T-cell (primary cell): ENCODE measurements at regions not wholly inside any gene's neighbourhood (a gene's known extent, or its start where the extent isn't known, plus 50 kb on each side); places are given as distances from the start of the nearest gene placed in this dataset.

Experiments used
- ATAC-seq, 4 experiments: fragments of 200-7000 bp in 3 of 4; fragments of 150-1000 bp in 1 of 4; cut with Tn5 transposase; replicated peaks in 1 of 4; 1 replicate in 3 of 4; 2 replicates in 1 of 4; pipeline ENCODE4 v1.10.0; 2021; ENCODE audit warnings: moderate library complexity in 3 of 4, mild to moderate bottlenecking in 2 of 4, moderate number of reproducible peaks in 1 of 4
- CTCF ChIA-PET, 2 donors: fragments of 300-600 bp; sonication (Branson Sonifier 250); formaldehyde crosslinking; loops; one replicate each; lab custom pipeline; 2022; ENCODE audit warnings: antibody characterized with exemption in 2 of 2; lab: Charles Lee
- POLR2A ChIA-PET, 2 donors: fragments of 300-600 bp; sonication (Branson Sonifier 250); formaldehyde crosslinking; loops; one replicate each; lab custom pipeline; 2022; ENCODE audit warnings: antibody characterized with exemption in 2 of 2; lab: Charles Lee
- DNase-seq, 35 experiments: peaks; one replicate each; pipeline versions ENCODE4 v3.0.0 to v3.0.0-alpha.2; 2013 to 2023
- H3K27ac ChIP-seq: one replicate; pipeline ENCODE4 v1.5.1; 2013; ENCODE audit warnings: low read length
- H3K27me3 ChIP-seq, 2 experiments: replicated peaks in 1 of 2; 1 replicate in 1 of 2; 2 replicates in 1 of 2; pipeline versions ENCODE4 v1.6.1 to v1.7.0; 2013; ENCODE audit warnings: low read length in 1 of 2, mixed read lengths in 1 of 2; ENCODE audit not compliant: control insufficient read depth in 2 of 2, insufficient read depth in 2 of 2; ENCODE audit errors: extremely low read depth in 1 of 2
- H3K36me3 ChIP-seq, 2 donors: 1 replicate in 1 of 2; 2 replicates in 1 of 2; pipeline versions ENCODE4 v1.6.1 to v1.7.0; 2013; ENCODE audit warnings: low read length in 1 of 2; ENCODE audit not compliant: control insufficient read depth in 2 of 2, insufficient read depth in 1 of 2; ENCODE audit errors: extremely low read depth in 1 of 2
- H3K4me1 ChIP-seq, 2 experiments: 1 replicate in 1 of 2; 2 replicates in 1 of 2; pipeline versions ENCODE4 v1.6.1 to v1.7.0; 2013; ENCODE audit warnings: low read length in 2 of 2, mixed read lengths in 1 of 2; ENCODE audit not compliant: insufficient read depth in 2 of 2, control insufficient read depth in 1 of 2; ENCODE audit errors: extremely low read depth in 1 of 2
- H3K4me3 ChIP-seq, 2 donors: 1 replicate in 1 of 2; 2 replicates in 1 of 2; pipeline versions ENCODE4 v1.5.1 to v1.7.0; 2013; ENCODE audit warnings: mild to moderate bottlenecking in 2 of 2, low read length in 1 of 2, moderate library complexity in 1 of 2; ENCODE audit not compliant: control insufficient read depth in 1 of 2; ENCODE audit errors: extremely low read depth in 1 of 2
- H3K9me3 ChIP-seq: 2 replicates; pipeline ENCODE4 v1.7.0; 2013
- H3K27ac Mint-ChIP-seq, 2 donors: one replicate each; pipeline ENCODE4 v1.8.0; 2020 to 2021; ENCODE audit warnings: mild to moderate bottlenecking in 2 of 2, mixed read lengths in 2 of 2
- H3K27me3 Mint-ChIP-seq, 2 donors: one replicate each; pipeline ENCODE4 v1.8.0; 2021 to 2022; ENCODE audit warnings: mixed read lengths in 2 of 2
- H3K36me3 Mint-ChIP-seq: one replicate; pipeline ENCODE4 v1.8.0; 2021; ENCODE audit warnings: mixed read lengths
- H3K4me1 Mint-ChIP-seq, 3 donors: one replicate each; pipeline ENCODE4 v1.8.0; 2020 to 2022; ENCODE audit warnings: mixed read lengths in 3 of 3, mild to moderate bottlenecking in 1 of 3
- H3K4me3 Mint-ChIP-seq, 3 donors: one replicate each; pipeline ENCODE4 v1.8.0; 2020 to 2022; ENCODE audit warnings: mild to moderate bottlenecking in 3 of 3, mixed read lengths in 3 of 3, moderate library complexity in 3 of 3
- H3K9me3 Mint-ChIP-seq, 3 donors: one replicate each; pipeline ENCODE4 v1.8.0; 2020 to 2022; ENCODE audit warnings: mixed read lengths in 3 of 3
- WGBS: methylation state at CpG from one replicate; pipeline ENCODE4 v1.1.5; 2013; ENCODE audit warnings: missing lambda C conversion rate; ENCODE audit not compliant: insufficient coverage; 5-methylcytosine and 5-hydroxymethylcytosine counted together

DNA sequence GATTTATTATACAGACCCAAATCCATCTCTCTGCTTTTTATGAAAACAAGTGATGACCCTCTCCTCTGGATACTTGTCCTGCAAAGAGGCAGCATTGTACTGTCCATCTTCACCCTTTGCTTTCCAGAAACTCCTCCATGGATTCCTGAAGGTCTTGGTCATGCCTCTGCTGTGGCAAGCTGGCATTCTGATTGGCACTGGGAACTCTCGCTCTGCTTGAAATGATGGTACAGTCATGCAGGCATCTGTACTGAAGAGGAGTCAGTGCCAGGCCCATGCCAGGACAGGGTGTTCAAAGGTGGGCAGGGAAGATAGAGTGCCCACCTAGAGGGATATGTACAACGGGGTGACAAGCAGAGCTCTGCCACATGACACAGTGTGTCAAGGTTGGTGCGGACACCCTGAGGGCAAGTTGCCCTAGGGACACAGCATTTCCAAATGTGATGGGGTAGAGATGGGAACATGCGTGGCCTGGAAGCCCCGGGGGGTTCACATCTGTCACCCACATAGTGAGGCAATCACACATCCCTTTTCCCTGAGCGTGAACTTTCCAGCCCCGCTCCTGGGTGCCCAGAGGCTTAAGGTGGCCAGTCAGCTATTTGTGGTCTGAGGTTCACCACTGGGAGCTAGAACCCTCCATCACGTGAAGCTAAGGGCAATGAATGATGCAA lies 235.7 kb upstream of the TCERG1L start:
- H3K36me3 ChIP-seq = no peaks in the 10 kb centered on the region
- ChIA-PET POLR2A (no interaction called here), CTCF (no interaction called here)
- Mint-ChIP-seq H3K36me3 (no peaks in the 10 kb centered on the region), H3K4me1 (no peaks in the 10 kb centered on the region), H3K4me3 (no peak overlapping the region), H3K9me3 (no peaks in the 10 kb centered on the region), H3K27me3 (peaks cover 14 to 16% of the 10 kb centered on the region in 2 donors), H3K27ac (no peak overlapping the region)
- no peaks in the 10 kb centered on the region for H3K4me1 ChIP-seq
- no peak overlapping the region for H3K27ac ChIP-seq
- peaks cover 0 to 15% of the 10 kb centered on the region in 2 experiments for H3K27me3 ChIP-seq
- 83% methylated on average over 6 of the region's 8 CpGs for WGBS
- ATAC-seq (no peak), DNase-seq (no peak)
- H3K4me3 ChIP-seq = no peak overlapping the region
- H3K9me3 ChIP-seq = no peaks in the 10 kb centered on the region

DNA sequence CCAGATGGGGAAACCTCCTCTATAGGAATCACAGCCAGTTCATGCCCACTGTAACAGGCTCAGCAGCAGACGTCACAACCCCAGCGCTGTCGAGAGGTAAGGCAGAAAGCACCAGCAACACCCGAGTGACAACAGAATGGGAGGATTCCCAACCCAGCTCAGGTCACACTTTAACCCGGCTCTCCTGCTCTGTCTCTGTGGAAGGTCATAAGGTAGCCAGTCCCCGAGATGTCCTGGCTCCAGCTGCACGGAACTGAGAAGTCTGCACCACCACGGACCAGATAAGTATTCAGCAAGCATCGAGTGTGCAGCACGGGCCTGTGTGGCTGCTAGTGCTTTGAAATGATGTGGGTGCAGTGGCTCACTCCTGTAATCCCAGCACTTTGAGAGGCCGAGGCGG lies 236.7 kb upstream of the TCERG1L start:
- Mint-ChIP-seq H3K27me3 (peaks cover 13 to 14% of the 10 kb centered on the region in 2 donors), H3K4me1 (no peaks in the 10 kb centered on the region), H3K4me3 (no peak overlapping the region), H3K36me3 (no peaks in the 10 kb centered on the region), H3K9me3 (no peaks in the 10 kb centered on the region), H3K27ac (no peak overlapping the region)
- H3K9me3 ChIP-seq = no peaks in the 10 kb centered on the region
- ChIA-PET POLR2A (no interaction called here), CTCF (no interaction called here)
- no peak for ATAC-seq
- WGBS = 78% methylated on average over 8 of the region's 12 CpGs
- no peak for DNase-seq
- peaks cover 0 to 12% of the 10 kb centered on the region in 2 experiments for H3K27me3 ChIP-seq
- H3K4me3 ChIP-seq = no peak overlapping the region
- no peaks in the 10 kb centered on the region for H3K4me1 ChIP-seq
- no peak overlapping the region for H3K27ac ChIP-seq
- no peaks in the 10 kb centered on the region for H3K36me3 ChIP-seq

DNA sequence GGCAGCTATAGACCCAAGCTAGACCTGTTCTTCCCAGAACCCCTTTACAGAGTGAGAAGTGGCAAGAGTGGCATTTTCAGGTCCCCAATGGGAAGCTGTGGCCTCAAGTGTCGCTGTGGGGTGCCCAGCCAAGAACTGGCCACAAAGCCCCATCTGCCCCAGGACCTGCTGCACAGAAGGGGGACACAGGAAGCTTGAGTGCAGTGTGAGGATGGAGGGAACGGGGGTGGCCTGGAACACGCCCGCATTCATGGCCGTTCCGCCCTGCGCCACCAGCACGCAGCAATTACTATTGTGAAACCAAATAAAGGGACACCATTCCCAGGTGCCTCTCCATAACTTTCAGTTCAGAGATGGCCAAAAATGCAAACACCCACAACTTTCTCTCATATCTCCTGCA lies 237.6 kb upstream of the TCERG1L start:
- WGBS = 92% methylated on average over 2 of the region's 8 CpGs

DNA sequence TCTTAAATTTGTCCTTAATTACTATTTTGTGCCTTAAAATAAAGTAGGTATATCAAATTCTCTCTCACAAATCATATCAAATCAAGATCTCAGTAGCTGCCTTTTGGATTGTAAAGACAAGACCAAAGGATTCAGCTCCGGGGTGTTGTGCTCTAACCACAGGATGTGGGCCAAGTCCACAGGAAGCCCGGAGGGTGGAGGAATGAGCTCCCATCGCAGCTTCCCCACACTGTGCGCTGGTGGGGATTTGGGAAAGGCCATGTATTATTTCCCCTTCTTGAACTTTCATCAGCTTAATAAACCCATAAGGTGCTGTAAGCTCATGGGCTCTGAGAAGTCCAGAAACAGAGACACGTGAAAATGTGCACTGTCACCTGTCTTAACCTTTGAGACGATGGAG lies 241.6 kb upstream of the TCERG1L start:
- Mint-ChIP-seq H3K27me3 (peaks cover 2 to 4% of the 10 kb centered on the region in 2 donors), H3K36me3 (no peaks in the 10 kb centered on the region), H3K9me3 (no peaks in the 10 kb centered on the region), H3K27ac (no peak overlapping the region), H3K4me3 (no peak overlapping the region), H3K4me1 (no peaks in the 10 kb centered on the region)
- H3K36me3 ChIP-seq = no peaks in the 10 kb centered on the region
- POLR2A ChIA-PET = no interaction called here
- H3K4me3 ChIP-seq = no peak overlapping the region
- CTCF ChIA-PET = no interaction called here
- WGBS = 58% methylated on average over 2 of the region's 6 CpGs
- peaks cover 0 to 2% of the 10 kb centered on the region in 2 experiments for H3K27me3 ChIP-seq
- no peaks in the 10 kb centered on the region for H3K4me1 ChIP-seq
- ATAC-seq = no peak
- H3K9me3 ChIP-seq = no peaks in the 10 kb centered on the region
- no peak for DNase-seq
- H3K27ac ChIP-seq = no peak overlapping the region

More for the DNA sequence above, 237.6 kb upstream of the TCERG1L start:
- Histone ChIP-seq H3K36me3 (no peaks in the 10 kb centered on the region), H3K4me3 (no peak overlapping the region), H3K27me3 (peaks cover 0 to 12% of the 10 kb centered on the region in 2 experiments), H3K27ac (no peak overlapping the region), H3K9me3 (no peaks in the 10 kb centered on the region), H3K4me1 (no peaks in the 10 kb centered on the region)
- H3K4me3 Mint-ChIP-seq = no peak overlapping the region
- DNase-seq (no peak), ATAC-seq (no peak)
- H3K4me1 Mint-ChIP-seq = no peaks in the 10 kb centered on the region
- CTCF ChIA-PET = no interaction called here
- H3K36me3 Mint-ChIP-seq = no peaks in the 10 kb centered on the region
- peaks cover 13 to 14% of the 10 kb centered on the region in 2 donors for H3K27me3 Mint-ChIP-seq
- POLR2A ChIA-PET = no interaction called here
- H3K9me3 Mint-ChIP-seq = no peaks in the 10 kb centered on the region
- H3K27ac Mint-ChIP-seq = no peak overlapping the region

DNA sequence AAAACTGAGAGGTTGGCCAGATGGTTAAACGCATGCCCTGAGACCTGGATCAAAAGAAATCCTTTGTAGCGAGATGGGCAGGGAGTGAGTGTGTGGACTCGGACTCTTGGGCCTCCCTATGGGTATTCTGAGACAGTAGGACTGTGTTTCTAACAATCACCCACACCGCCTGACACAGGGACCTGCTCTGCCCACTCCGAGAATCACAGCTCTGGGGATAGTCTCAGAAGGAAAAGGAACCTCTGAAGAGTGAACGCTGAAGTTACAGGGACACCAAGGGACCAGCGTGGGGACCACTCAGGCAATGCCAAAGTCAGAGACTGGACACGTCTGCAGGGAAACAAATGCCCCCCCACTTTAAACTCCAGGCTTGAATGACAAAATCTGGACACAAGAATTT lies 242.1 kb upstream of the TCERG1L start:
- Mint-ChIP-seq H3K27ac (no peak overlapping the region), H3K4me1 (no peaks in the 10 kb centered on the region), H3K4me3 (no peak overlapping the region), H3K36me3 (no peaks in the 10 kb centered on the region), H3K27me3 (peaks cover 2% of the 10 kb centered on the region in 2 donors), H3K9me3 (no peaks in the 10 kb centered on the region)
- CTCF ChIA-PET = no interaction called here
- POLR2A ChIA-PET = no interaction called here
- no peaks in the 10 kb centered on the region for H3K9me3 ChIP-seq
- 76% methylated on average over 3 of the region's 8 CpGs for WGBS
- H3K27me3 ChIP-seq = peaks cover 0 to 2% of the 10 kb centered on the region in 2 experiments
- H3K36me3 ChIP-seq = no peaks in the 10 kb centered on the region
- H3K27ac ChIP-seq = no peak overlapping the region
- H3K4me3 ChIP-seq = no peak overlapping the region
- no peaks in the 10 kb centered on the region for H3K4me1 ChIP-seq
- DNase-seq = no peak
- ATAC-seq = no peak

DNA sequence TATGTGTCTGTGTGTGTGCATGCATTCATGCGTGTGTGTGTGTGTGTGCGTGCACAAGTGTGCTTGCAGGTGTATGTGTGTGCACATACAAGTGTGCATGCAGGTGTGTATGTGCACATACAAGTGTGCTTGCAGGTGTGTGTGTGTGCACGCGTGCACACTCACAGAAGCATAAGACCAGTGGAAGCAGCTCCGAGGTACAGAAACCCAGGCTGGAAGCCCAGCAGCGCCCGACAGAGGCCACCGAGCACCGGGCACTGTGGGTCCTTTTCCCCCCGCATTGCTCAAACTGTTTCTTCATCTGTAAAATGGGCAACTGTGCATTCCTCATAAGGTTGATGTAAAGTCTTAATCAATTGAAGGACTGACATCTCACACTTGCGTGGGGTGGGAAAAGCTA lies 243.3 kb upstream of the TCERG1L start:
- Mint-ChIP-seq H3K27ac (no peak overlapping the region), H3K9me3 (no peaks in the 10 kb centered on the region), H3K4me1 (no peaks in the 10 kb centered on the region), H3K27me3 (peaks cover 2 to 5% of the 10 kb centered on the region in 2 donors), H3K36me3 (no peaks in the 10 kb centered on the region), H3K4me3 (no peak overlapping the region)
- Histone ChIP-seq H3K9me3 (no peaks in the 10 kb centered on the region), H3K4me3 (no peak overlapping the region), H3K4me1 (no peaks in the 10 kb centered on the region), H3K36me3 (no peaks in the 10 kb centered on the region), H3K27me3 (peaks cover 0 to 6% of the 10 kb centered on the region in 2 experiments), H3K27ac (no peak overlapping the region)
- ChIA-PET POLR2A (no interaction called here), CTCF (no interaction called here)
- ATAC-seq (no peak), DNase-seq (no peak)
- 84% methylated on average over 8 of the region's 11 CpGs for WGBS

DNA sequence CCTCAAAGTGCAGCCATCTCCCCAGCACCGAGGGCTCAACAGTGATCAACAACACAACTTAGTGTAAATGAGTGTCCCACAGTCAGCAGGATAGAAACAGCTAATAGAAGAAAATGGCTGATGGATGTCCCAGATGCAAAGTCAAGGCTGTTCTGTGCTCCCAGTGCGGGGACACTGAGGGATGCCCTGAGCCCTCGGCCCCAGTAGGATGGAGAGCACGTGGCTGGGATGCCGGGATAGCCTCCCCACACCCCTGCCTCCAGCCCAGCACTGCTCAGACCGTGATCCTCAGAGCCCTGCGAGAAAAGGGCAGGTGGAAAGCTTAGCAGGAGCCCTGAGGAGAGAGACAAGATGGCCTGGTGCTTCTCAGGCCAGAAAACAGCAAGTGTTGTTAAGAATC lies 243.9 kb upstream of the TCERG1L start:
- Mint-ChIP-seq H3K9me3 (no peaks in the 10 kb centered on the region), H3K27ac (no peak overlapping the region), H3K36me3 (no peaks in the 10 kb centered on the region), H3K27me3 (peaks cover 5 to 7% of the 10 kb centered on the region in 2 donors), H3K4me3 (no peak overlapping the region), H3K4me1 (no peaks in the 10 kb centered on the region)
- Histone ChIP-seq H3K4me3 (no peak overlapping the region), H3K4me1 (no peaks in the 10 kb centered on the region), H3K9me3 (no peaks in the 10 kb centered on the region), H3K27me3 (peaks cover 0 to 8% of the 10 kb centered on the region in 2 experiments), H3K27ac (no peak overlapping the region), H3K36me3 (no peaks in the 10 kb centered on the region)
- 84% methylated on average over 3 of the region's 7 CpGs for WGBS
- ChIA-PET CTCF (no interaction called here), POLR2A (no interaction called here)
- ATAC-seq = no peak
- no peak for DNase-seq
